ENCODE measurements at regions not wholly inside any gene's neighbourhood (a gene's known extent, or its start where the extent isn't known, plus 50 kb on each side); places are given as distances from the start of the nearest gene placed in this dataset.

DNA sequence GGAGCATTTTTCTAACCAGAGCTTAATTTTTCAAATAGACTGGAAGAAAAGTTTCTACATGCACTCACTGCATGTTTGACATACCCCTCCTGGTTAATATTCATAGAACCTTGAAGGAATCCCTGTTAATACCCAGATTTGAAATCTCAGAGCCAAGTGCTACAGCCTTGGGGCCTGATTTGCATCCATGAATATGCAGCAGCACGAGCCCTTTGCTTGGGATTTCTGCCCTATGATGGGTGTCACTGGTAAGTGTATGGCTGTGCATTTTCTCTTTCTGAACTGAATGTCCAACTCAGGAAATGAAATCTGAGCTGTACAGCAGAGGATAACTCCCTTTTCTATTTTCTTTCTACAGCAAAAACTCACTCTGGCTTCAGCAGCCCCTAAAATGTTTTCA lies 1157.5 kb downstream of the XPNPEP1 start:
- Histone ChIP-seq H3K4me3 (no peak overlapping the region), H3K36me3 (no peaks in the 10 kb centered on the region), H3K27me3 (no peaks in the 10 kb centered on the region), H3K9me3 (no peaks in the 10 kb centered on the region), H3K27ac (no peak overlapping the region), H3K4me1 (no peaks in the 10 kb centered on the region)
- 50 to 69% methylated on average over 1 of the region's 1 CpG for WGBS, 2 donors
- DNase-seq (ENCODE audit: low spot score in 2 of 2): no peak
- TF ChIP-seq CTCF (IDR thresholded peaks at IDR 0.05) (no peak), EP300 (IDR thresholded peaks at IDR 0.05) (no peak), POLR2A (IDR thresholded peaks at IDR 0.05) (no peak)

DNA sequence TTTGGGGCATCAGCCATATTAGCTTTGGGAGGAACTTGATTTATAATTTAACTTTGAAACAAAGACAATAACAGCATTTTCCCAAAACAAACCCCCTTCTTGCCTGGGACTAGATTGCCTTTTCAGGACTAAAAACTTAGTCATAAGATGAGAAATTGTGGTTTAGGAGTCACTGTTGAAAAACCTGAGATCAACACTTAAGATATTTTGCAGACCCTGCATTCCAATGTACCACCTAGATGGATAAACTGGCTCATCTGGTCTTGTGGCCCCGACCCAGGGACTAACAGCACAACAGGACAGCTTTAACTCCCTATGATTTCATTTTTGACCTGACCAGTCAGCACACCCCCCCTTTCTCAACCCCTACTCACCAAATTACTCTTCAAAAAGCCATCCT lies 1165.4 kb downstream of the XPNPEP1 start:
- DNase-seq (ENCODE audit: low spot score in 2 of 2): no peak
- H3K36me3 ChIP-seq: no peaks in the 10 kb centered on the region
- no peaks in the 10 kb centered on the region for H3K27me3 ChIP-seq
- TF ChIP-seq EP300 (IDR thresholded peaks at IDR 0.05): no peak
- H3K4me1 ChIP-seq: no peaks in the 10 kb centered on the region
- H3K9me3 ChIP-seq: no peaks in the 10 kb centered on the region
- H3K27ac ChIP-seq: no peak overlapping the region
- 69 to 71% methylated on average over 1 of the region's 1 CpG for WGBS, 2 donors
- H3K4me3 ChIP-seq: no peak overlapping the region

- Histone ChIP-seq H3K4me3 (no peak overlapping the region), H3K36me3 (no peaks in the 10 kb centered on the region), H3K27me3 (no peaks in the 10 kb centered on the region), H3K27ac (no peak overlapping the region), H3K4me1 (no peaks in the 10 kb centered on the region), H3K9me3 (no peaks in the 10 kb centered on the region)
- 35 to 63% methylated on average over 1 of the region's 1 CpG for WGBS, 2 donors
- DNase-seq (ENCODE audit: low spot score in 2 of 2): no peak
- no peak for TF ChIP-seq EP300 (IDR thresholded peaks at IDR 0.05)
- TF ChIP-seq POLR2A (IDR thresholded peaks at IDR 0.05): no peak
Observed at GRCh38 chr10:108755646-108756045, 1167.7 kb downstream of the XPNPEP1 start.

DNA sequence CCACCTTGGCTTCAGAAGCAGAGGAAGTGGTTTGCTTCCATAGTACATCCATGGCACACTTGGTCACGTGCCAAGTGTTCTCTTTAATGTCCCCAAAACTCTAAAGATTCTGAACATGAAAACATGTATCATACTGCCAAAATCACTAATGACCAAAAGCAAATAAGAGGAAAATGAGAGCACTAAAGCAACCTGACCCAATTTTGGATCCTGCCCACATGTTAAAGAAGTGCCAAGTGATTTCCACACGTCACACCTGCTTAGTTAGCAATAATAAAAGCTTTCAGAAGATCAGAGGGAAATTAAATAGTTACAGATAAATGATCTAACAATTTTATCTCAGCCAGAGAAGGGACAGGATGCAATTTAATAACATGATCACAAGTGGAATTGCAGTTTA lies 1170.0 kb downstream of the XPNPEP1 start:
- Histone ChIP-seq H3K9me3 (no peaks in the 10 kb centered on the region), H3K27me3 (no peaks in the 10 kb centered on the region), H3K36me3 (no peaks in the 10 kb centered on the region), H3K4me3 (no peak overlapping the region), H3K27ac (no peak overlapping the region), H3K4me1 (no peaks in the 10 kb centered on the region)
- TF ChIP-seq POLR2A (IDR thresholded peaks at IDR 0.05) (no peak), EP300 (IDR thresholded peaks at IDR 0.05) (no peak), CTCF (IDR thresholded peaks at IDR 0.05) (no peak)
- 47 to 63% methylated on average over 2 of the region's 2 CpGs for WGBS, 2 donors
- DNase-seq (ENCODE audit: low spot score in 2 of 2): no peak

DNA sequence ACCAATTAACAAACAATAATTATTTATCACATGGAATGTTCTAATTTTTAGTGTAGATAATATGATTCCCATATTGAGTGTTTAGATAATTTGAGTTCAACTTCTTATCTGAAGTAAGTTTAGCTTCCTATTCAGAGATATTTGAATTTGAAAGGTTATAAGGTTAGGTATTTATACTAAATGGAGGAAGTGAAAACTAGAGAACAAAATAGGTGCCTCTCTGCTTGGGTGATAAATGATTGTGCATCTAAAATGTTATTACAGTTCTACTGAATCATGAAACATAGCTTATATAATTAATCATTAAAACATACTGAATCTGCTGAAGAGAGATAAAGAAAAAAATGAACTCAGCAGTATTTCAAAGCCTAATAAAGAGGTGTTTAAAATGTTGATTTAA lies 1174.3 kb downstream of the XPNPEP1 start:
- no peaks in the 10 kb centered on the region for H3K27me3 ChIP-seq
- DNase-seq (ENCODE audit: low spot score in 2 of 2): no peak
- H3K9me3 ChIP-seq: no peaks in the 10 kb centered on the region
- H3K4me3 ChIP-seq: no peak overlapping the region
- no peak overlapping the region for H3K27ac ChIP-seq
- H3K4me1 ChIP-seq: no peaks in the 10 kb centered on the region
- no peaks in the 10 kb centered on the region for H3K36me3 ChIP-seq
- TF ChIP-seq CTCF (IDR thresholded peaks at IDR 0.05) (no peak), EP300 (IDR thresholded peaks at IDR 0.05) (no peak), POLR2A (IDR thresholded peaks at IDR 0.05) (no peak)

- 92 to 97% methylated on average over 1 of the region's 1 CpG for WGBS, 2 donors
- TF ChIP-seq EP300 (IDR thresholded peaks at IDR 0.05) (no peak), CTCF (IDR thresholded peaks at IDR 0.05) (no peak), POLR2A (IDR thresholded peaks at IDR 0.05) (no peak)
- Histone ChIP-seq H3K27ac (no peak overlapping the region), H3K4me3 (no peak overlapping the region), H3K4me1 (no peaks in the 10 kb centered on the region), H3K27me3 (no peaks in the 10 kb centered on the region), H3K36me3 (no peaks in the 10 kb centered on the region), H3K9me3 (no peaks in the 10 kb centered on the region)
- no peak for DNase-seq (ENCODE audit: low spot score in 2 of 2)
Observed at GRCh38 chr10:108736111-108736510, 1187.2 kb downstream of the XPNPEP1 start.

Data from tibial nerve (tissue), 4 donors.